B cell (primary cell): ENCODE measurements at regions not wholly inside any gene's neighbourhood (a gene's known extent, or its start where the extent isn't known, plus 50 kb on each side); places are given as distances from the start of the nearest gene placed in this dataset.

Source experiments
- ATAC-seq: fragments of 200-7000 bp; cut with Tn5 transposase; one replicate; pipeline ENCODE4 v1.10.0; 2021; ENCODE audit warnings: low read depth, mild to moderate bottlenecking, moderate number of reproducible peaks, moderate library complexity
- CTCF ChIA-PET: fragments of 350-600 bp; sonication (Branson Sonifier 250); formaldehyde crosslinking; loops from one replicate; lab custom pipeline; 2021; ENCODE audit warnings: antibody characterized with exemption, inconsistent platforms; lab: Charles Lee
- POLR2A ChIA-PET: fragments of 350-600 bp; sonication (Branson Sonifier 250); formaldehyde crosslinking; loops from one replicate; lab custom pipeline; 2021; ENCODE audit warnings: antibody characterized with exemption; lab: Charles Lee
- DNase-seq: peaks from one replicate; pipeline ENCODE4 v3.0.0; 2013
- H2AFZ ChIP-seq: 2 replicates; pipeline ENCODE4 v1.6.1; 2012; ENCODE audit warnings: mild to moderate bottlenecking, low read depth, low read length; ENCODE audit not compliant: insufficient read depth, poor library complexity, severe bottlenecking
- H3K27ac ChIP-seq, 2 donors: 1 replicate in 1 of 2; 2 replicates in 1 of 2; pipeline ENCODE4 v1.5.1; 2012 to 2013; ENCODE audit warnings: low read length in 2 of 2, mild to moderate bottlenecking in 2 of 2, moderate library complexity in 1 of 2
- H3K27me3 ChIP-seq, 4 experiments: fragments of 200-600 bp in 1 of 4; sonication (generic) in 1 of 4; replicated peaks in 1 of 4; 1 replicate in 2 of 4; 2 replicates in 2 of 4; pipeline versions ENCODE4 v1.6.1 to v1.7.0; 2013 to 2016; ENCODE audit warnings: low read length in 3 of 4, mild to moderate bottlenecking in 2 of 4, mixed read lengths in 1 of 4, moderate library complexity in 1 of 4; ENCODE audit not compliant: insufficient read depth in 4 of 4, control insufficient read depth in 3 of 4; ENCODE audit errors: control extremely low read depth in 1 of 4
- H3K36me3 ChIP-seq, 2 experiments: replicated peaks in 1 of 2; 1 replicate in 1 of 2; 2 replicates in 1 of 2; pipeline versions ENCODE4 v1.6.1 to v1.7.1; 2013; ENCODE audit warnings: low read length in 1 of 2; ENCODE audit not compliant: insufficient read depth in 2 of 2, control insufficient read depth in 1 of 2; ENCODE audit errors: control extremely low read depth in 1 of 2, extremely low read depth in 1 of 2
- H3K4me1 ChIP-seq, 2 donors: fragments of 200-600 bp in 1 of 2; sonication (generic) in 1 of 2; 1 replicate in 1 of 2; 2 replicates in 1 of 2; pipeline versions ENCODE4 v1.5.1 to v1.6.1; 2013 to 2017; ENCODE audit warnings: low read length in 2 of 2; ENCODE audit not compliant: control insufficient read depth in 2 of 2, insufficient read depth in 2 of 2
- H3K4me2 ChIP-seq: replicated peaks from 2 replicates; pipeline ENCODE3; 2012; ENCODE audit warnings: mild to moderate bottlenecking, low read depth, low read length; ENCODE audit not compliant: poor library complexity, severe bottlenecking
- H3K4me3 ChIP-seq, 5 experiments: fragments of 200-600 bp in 1 of 5; sonication (generic) in 1 of 5; 1 replicate in 3 of 5; 2 replicates in 2 of 5; pipeline versions ENCODE4 v1.5.1 to v1.7.0; 2011 to 2016; ENCODE audit warnings: low read length in 4 of 5, mild to moderate bottlenecking in 4 of 5, low read depth in 2 of 5, control low read depth in 1 of 5, moderate library complexity in 1 of 5; ENCODE audit not compliant: insufficient read depth in 1 of 5; ENCODE audit errors: control extremely low read depth in 1 of 5, extremely low read depth in 1 of 5
- H3K79me2 ChIP-seq: fragments of 200-600 bp; sonication (generic); one replicate; pipeline ENCODE4 v1.6.0; 2016; ENCODE audit warnings: low read length; ENCODE audit not compliant: control insufficient read depth, insufficient read depth
- H3K9ac ChIP-seq: fragments of 200-600 bp; sonication (generic); 2 replicates; pipeline ENCODE4 v1.6.1; 2017; ENCODE audit warnings: mild to moderate bottlenecking, low read length, moderate library complexity
- H3K9me3 ChIP-seq, 3 donors: one replicate each; pipeline versions ENCODE4 v1.6.1 to v1.7.1; 2013; ENCODE audit warnings: low read length in 2 of 3; ENCODE audit not compliant: control insufficient read depth in 2 of 3, insufficient read depth in 1 of 3; ENCODE audit errors: control extremely low read depth in 1 of 3
- H4K20me1 ChIP-seq: 2 replicates; pipeline ENCODE4 v1.6.0; 2012; ENCODE audit warnings: mild to moderate bottlenecking, low read length; ENCODE audit not compliant: insufficient read depth, control insufficient read depth, poor library complexity, severe bottlenecking
- H3K27ac Mint-ChIP-seq: one replicate; pipeline ENCODE4 v1.8.0; 2021; ENCODE audit warnings: mixed read lengths
- H3K27me3 Mint-ChIP-seq: one replicate; pipeline ENCODE4 v1.8.0; 2021; ENCODE audit warnings: mixed read lengths
- H3K4me1 Mint-ChIP-seq: one replicate; pipeline ENCODE4 v1.8.0; 2021; ENCODE audit warnings: mixed read lengths
- H3K4me3 Mint-ChIP-seq: one replicate; pipeline ENCODE4 v1.8.0; 2021; ENCODE audit warnings: mixed read lengths
- H3K9me3 Mint-ChIP-seq: one replicate; pipeline ENCODE4 v1.8.0; 2022; ENCODE audit warnings: mixed read lengths; ENCODE audit not compliant: insufficient read depth
- CTCF ChIP-seq: fragments of 200-600 bp; IDR thresholded peaks from one replicate; pipeline ENCODE4 v1.8.0; 2022; ENCODE audit warnings: antibody characterized with exemption, mild to moderate bottlenecking
- EZH2 ChIP-seq: IDR thresholded peaks from 2 replicates; pipeline ENCODE4 v1.6.1; 2012; ENCODE audit warnings: borderline replicate concordance, low read depth, mild to moderate bottlenecking, moderate library complexity, low read length; ENCODE audit not compliant: insufficient read depth, poor library complexity, severe bottlenecking
- WGBS: methylation state at CpG from one replicate; pipeline ENCODE4 v1.1.5; 2013; ENCODE audit warnings: missing lambda C conversion rate; ENCODE audit not compliant: insufficient coverage; 5-methylcytosine and 5-hydroxymethylcytosine counted together
- intact Hi-C: fragments of 100-400 bp; cut with micrococcal nuclease; formaldehyde crosslinking; loops from one replicate; pipeline ENCODE4 v1.10.0; 2022

- no peak overlapping the region for H3K4me3 ChIP-seq
- H3K4me3 Mint-ChIP-seq, result no peak overlapping the region
- ATAC-seq (no peak), DNase-seq (no peak)
- CTCF ChIA-PET, result no interaction called here
- intact Hi-C loops, result no loop called here
- WGBS, result 100% methylated on average over 2 of the region's 6 CpGs
- no peaks in the 10 kb centered on the region for H3K4me1 Mint-ChIP-seq
- H3K79me2 ChIP-seq, result no peaks in the 10 kb centered on the region
- H3K4me2 ChIP-seq, result no peak overlapping the region
- no peak overlapping the region for H3K27ac ChIP-seq
- no peak overlapping the region for H2AFZ ChIP-seq
- H3K27me3 Mint-ChIP-seq, result peaks cover 14% of the 10 kb centered on the region
- H3K27ac Mint-ChIP-seq, result no peak overlapping the region
- H3K27me3 ChIP-seq, result peaks cover 0 to 3% (median 0%) of the 10 kb centered on the region in 4 experiments
- peaks cover 0 to 9% (median 0%) of the 10 kb centered on the region in 3 donors for H3K9me3 ChIP-seq
- H4K20me1 ChIP-seq, result no peaks in the 10 kb centered on the region
- no peaks in the 10 kb centered on the region for H3K36me3 ChIP-seq
- POLR2A ChIA-PET, result no interaction called here
- no peak overlapping the region for H3K9ac ChIP-seq
- no peaks in the 10 kb centered on the region for H3K4me1 ChIP-seq
- peaks cover 2% of the 10 kb centered on the region for H3K9me3 Mint-ChIP-seq
- TF ChIP-seq CTCF (no peak), EZH2 (no peak)
Measured at GRCh38 chr1:222187566-222188332, 360.2 kb downstream of the HHIPL2 start.

- no peaks in the 10 kb centered on the region for H3K4me1 ChIP-seq
- intact Hi-C loops, result no loop called here
- ChIA-PET CTCF (no interaction called here), POLR2A (no interaction called here)
- no peak overlapping the region for H3K27ac Mint-ChIP-seq
- H3K9ac ChIP-seq, result no peak overlapping the region
- H3K79me2 ChIP-seq, result no peaks in the 10 kb centered on the region
- H3K36me3 ChIP-seq, result no peaks in the 10 kb centered on the region
- TF ChIP-seq CTCF (no peak), EZH2 (no peak)
- H3K9me3 Mint-ChIP-seq, result peaks cover 6% of the 10 kb centered on the region
- peaks cover 0 to 3% (median 0%) of the 10 kb centered on the region in 4 experiments for H3K27me3 ChIP-seq
- H4K20me1 ChIP-seq, result no peaks in the 10 kb centered on the region
- ATAC-seq (no peak), DNase-seq (no peak)
- no peak overlapping the region for H3K4me3 Mint-ChIP-seq
- no peak overlapping the region for H3K27ac ChIP-seq
- peaks cover 17% of the 10 kb centered on the region for H3K27me3 Mint-ChIP-seq
- H3K4me3 ChIP-seq, result no peak overlapping the region
- H3K9me3 ChIP-seq, result peaks cover 0 to 4% (median 0%) of the 10 kb centered on the region in 3 donors
- no peak overlapping the region for H2AFZ ChIP-seq
- no peaks in the 10 kb centered on the region for H3K4me1 Mint-ChIP-seq
- H3K4me2 ChIP-seq, result no peak overlapping the region
Measured at GRCh38 chr1:222182641-222183040, 365.3 kb downstream of the HHIPL2 start.
